WERI-Rb-1 (cell line): ENCODE measurements at regions not wholly inside any gene's neighbourhood (a gene's known extent, or its start where the extent isn't known, plus 50 kb on each side); places are given as distances from the start of the nearest gene placed in this dataset.

Source experiments
- DNase-seq: peaks from one replicate; pipeline ENCODE4 v3.0.0-alpha.2; 2020
- H3K27ac ChIP-seq: fragments of 250-450 bp; sonication (Bioruptor Pico); 2 replicates; pipeline ENCODE4 v1.5.1; 2020; ENCODE audit warnings: mild to moderate bottlenecking, moderate library complexity
- H3K27me3 ChIP-seq: fragments of 250-450 bp; sonication (Bioruptor Pico); 2 replicates; pipeline ENCODE4 v1.5.1; 2021; ENCODE audit warnings: mild to moderate bottlenecking, low read depth, moderate library complexity; ENCODE audit not compliant: insufficient read depth, severe bottlenecking
- H3K36me3 ChIP-seq: fragments of 250-450 bp; sonication (Bioruptor Pico); 2 replicates; pipeline ENCODE4 v1.5.1; 2020; ENCODE audit warnings: mild to moderate bottlenecking, moderate library complexity
- H3K4me3 ChIP-seq: 2 replicates; pipeline ENCODE4 v1.5.1; 2011; ENCODE audit warnings: low read depth, mild to moderate bottlenecking, control low read depth, low read length
- H3K9me3 ChIP-seq: fragments of 250-450 bp; sonication (Bioruptor Pico); 2 replicates; pipeline ENCODE4 v1.5.1; 2021; ENCODE audit warnings: mild to moderate bottlenecking, moderate library complexity; ENCODE audit not compliant: severe bottlenecking
- TF ChIP-seq, protein P1 (sequence below): IDR thresholded peaks from 2 replicates; pipeline ENCODE4 v1.5.1; 2011; ENCODE audit warnings: low read depth, mild to moderate bottlenecking, control low read depth, inconsistent platforms, low read length

GRCh38 chr7:118078015-118078414 is 105.9 kb upstream of the LSM8 start:
- no peak for DNase-seq
- Histone ChIP-seq H3K4me3 (no peak overlapping the region), H3K36me3 (no peaks in the 10 kb centered on the region), H3K27ac (no peak overlapping the region), H3K9me3 (no peaks in the 10 kb centered on the region), H3K27me3 (peaks cover 13% of the 10 kb centered on the region)
- TF ChIP-seq, protein P1, sequence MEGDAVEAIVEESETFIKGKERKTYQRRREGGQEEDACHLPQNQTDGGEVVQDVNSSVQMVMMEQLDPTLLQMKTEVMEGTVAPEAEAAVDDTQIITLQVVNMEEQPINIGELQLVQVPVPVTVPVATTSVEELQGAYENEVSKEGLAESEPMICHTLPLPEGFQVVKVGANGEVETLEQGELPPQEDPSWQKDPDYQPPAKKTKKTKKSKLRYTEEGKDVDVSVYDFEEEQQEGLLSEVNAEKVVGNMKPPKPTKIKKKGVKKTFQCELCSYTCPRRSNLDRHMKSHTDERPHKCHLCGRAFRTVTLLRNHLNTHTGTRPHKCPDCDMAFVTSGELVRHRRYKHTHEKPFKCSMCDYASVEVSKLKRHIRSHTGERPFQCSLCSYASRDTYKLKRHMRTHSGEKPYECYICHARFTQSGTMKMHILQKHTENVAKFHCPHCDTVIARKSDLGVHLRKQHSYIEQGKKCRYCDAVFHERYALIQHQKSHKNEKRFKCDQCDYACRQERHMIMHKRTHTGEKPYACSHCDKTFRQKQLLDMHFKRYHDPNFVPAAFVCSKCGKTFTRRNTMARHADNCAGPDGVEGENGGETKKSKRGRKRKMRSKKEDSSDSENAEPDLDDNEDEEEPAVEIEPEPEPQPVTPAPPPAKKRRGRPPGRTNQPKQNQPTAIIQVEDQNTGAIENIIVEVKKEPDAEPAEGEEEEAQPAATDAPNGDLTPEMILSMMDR = no peak

DNA sequence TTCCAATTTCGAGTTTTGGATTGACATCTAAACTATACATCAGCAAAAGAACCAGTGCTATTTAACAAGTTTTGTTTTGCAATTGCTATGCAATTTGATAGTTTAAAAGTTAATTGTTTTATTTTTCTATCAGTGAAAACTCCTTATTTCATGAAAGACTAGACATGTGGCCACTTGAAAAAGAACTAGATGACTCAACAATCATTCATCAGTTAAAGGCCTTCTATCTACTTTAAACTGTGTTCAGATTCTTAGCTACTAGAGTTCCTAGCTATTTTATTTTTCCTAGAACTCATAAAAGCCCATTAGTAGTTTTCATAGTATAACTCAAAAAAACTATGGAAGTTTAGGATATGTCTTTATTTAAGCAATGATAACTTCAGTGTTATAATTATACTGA is 104.6 kb upstream of the LSM8 start:
- Histone ChIP-seq H3K27me3 (peaks cover 10% of the 10 kb centered on the region), H3K4me3 (no peak overlapping the region), H3K9me3 (no peaks in the 10 kb centered on the region), H3K27ac (no peak overlapping the region), H3K36me3 (no peaks in the 10 kb centered on the region)
- no peak for DNase-seq
- TF ChIP-seq, protein P1 = no peak

DNA sequence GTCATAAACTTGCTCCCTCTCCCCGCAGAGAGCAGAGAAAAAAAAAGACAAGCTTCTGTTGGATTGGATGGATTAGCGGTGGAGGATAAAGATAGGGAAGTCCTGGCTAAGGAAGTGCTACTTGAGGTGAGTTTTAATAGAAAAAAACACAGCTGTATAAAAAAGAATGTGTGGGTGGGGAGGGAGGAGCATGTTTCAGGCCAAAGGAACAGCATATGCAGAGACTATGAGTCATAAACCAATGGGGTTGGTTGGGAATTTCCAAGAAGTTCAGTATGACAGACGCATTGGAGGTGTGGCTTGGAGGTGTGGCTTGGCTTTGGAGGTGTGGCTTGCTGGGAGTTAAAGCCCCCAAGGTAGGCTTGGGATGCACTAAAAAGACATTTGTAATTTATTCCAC is 103.0 kb upstream of the LSM8 start:
- no peak for DNase-seq
- Histone ChIP-seq H3K27me3 (peaks cover 14% of the 10 kb centered on the region), H3K27ac (no peak overlapping the region), H3K9me3 (no peaks in the 10 kb centered on the region), H3K36me3 (no peaks in the 10 kb centered on the region), H3K4me3 (no peak overlapping the region)
- TF ChIP-seq, protein P1 = no peak

- Histone ChIP-seq H3K27me3 (peaks cover 12% of the 10 kb centered on the region), H3K27ac (no peak overlapping the region), H3K9me3 (no peaks in the 10 kb centered on the region), H3K4me3 (no peak overlapping the region), H3K36me3 (no peaks in the 10 kb centered on the region)
- TF ChIP-seq, protein P1 = no peak
- no peak for DNase-seq
Observed at GRCh38 chr7:118082506-118082905, 101.5 kb upstream of the LSM8 start.

- Histone ChIP-seq H3K4me3 (no peak overlapping the region), H3K9me3 (no peaks in the 10 kb centered on the region), H3K36me3 (no peaks in the 10 kb centered on the region), H3K27ac (no peak overlapping the region), H3K27me3 (peaks cover 12% of the 10 kb centered on the region)
- TF ChIP-seq, protein P1 = no peak
- peak; percentile 17 for DNase-seq
Observed at GRCh38 chr7:118085000-118085399, 99.0 kb upstream of the LSM8 start.

DNA sequence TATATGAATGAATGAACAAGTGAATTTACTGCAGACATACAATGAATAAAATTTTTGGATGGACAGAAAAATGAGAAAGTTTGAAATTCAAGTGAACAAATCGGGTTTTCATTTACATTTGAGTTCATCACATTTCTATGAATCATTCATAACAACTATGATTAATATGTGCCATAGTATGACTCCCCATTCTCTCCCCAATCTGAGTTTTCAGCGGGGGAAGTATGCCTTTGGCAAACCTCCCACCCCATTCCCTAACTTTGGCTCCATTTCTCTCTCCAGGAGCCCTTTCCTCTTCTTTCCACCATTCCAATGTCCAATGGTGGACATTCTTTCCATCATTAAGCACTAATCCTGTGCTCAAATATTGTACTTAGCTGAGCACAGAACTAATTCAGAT is 96.8 kb upstream of the LSM8 start:
- no peaks in the 10 kb centered on the region for H3K9me3 ChIP-seq

More for the DNA sequence above, 96.8 kb upstream of the LSM8 start:
- TF ChIP-seq, protein P1 = no peak
- no peak for DNase-seq
- Histone ChIP-seq H3K36me3 (no peaks in the 10 kb centered on the region), H3K27me3 (peaks cover 11% of the 10 kb centered on the region), H3K4me3 (no peak overlapping the region), H3K27ac (no peak overlapping the region)
